ENCODE measurements at regions not wholly inside any gene's neighbourhood (a gene's known extent, or its start where the extent isn't known, plus 50 kb on each side); places are given as distances from the start of the nearest gene placed in this dataset.

GRCh38 chr10:130931256-130931655 is 380.3 kb downstream of the TCERG1L start:
- Histone ChIP-seq H3K27ac (no peak overlapping the region), H3K36me3 (no peaks in the 10 kb centered on the region), H3K27me3 (replicated peaks in 1 of 7) (peaks cover 0 to 23% (median 0%) of the 10 kb centered on the region in 7 donors), H3K4me1 (peaks cover 0 to 7% (median 0%) of the 10 kb centered on the region in 6 donors), H3K9me3 (no peaks in the 10 kb centered on the region), H3K4me3 (no peak overlapping the region)
- intact Hi-C loops (cut with DNase I; ENCODE audit: low total_unique reads): no loop called here
- DNase-seq: no peak
- 76 to 87% (median 84%) methylated on average over 7 of the region's 7 CpGs for WGBS, 5 donors
- TF ChIP-seq CTCF (IDR thresholded peaks at IDR 0.05 in 8 of 11, conservative IDR thresholded peaks at IDR 0.05 in 3 of 11) (no peak), POLR2AphosphoS5 (IDR thresholded peaks at IDR 0.05) (no peak), POLR2A (IDR thresholded peaks at IDR 0.05) (no peak)

- WGBS, 5 donors: 78 to 85% (median 84%) methylated on average over 15 of the region's 15 CpGs
- Histone ChIP-seq H3K9me3 (no peaks in the 10 kb centered on the region), H3K4me3 (no peak overlapping the region), H3K27ac (no peak overlapping the region), H3K36me3 (no peaks in the 10 kb centered on the region), H3K27me3 (replicated peaks in 1 of 7) (peaks cover 0 to 23% (median 0%) of the 10 kb centered on the region in 7 donors), H3K4me1 (peaks cover 0 to 7% (median 0%) of the 10 kb centered on the region in 6 donors)
- no peak for DNase-seq
- intact Hi-C loops (cut with DNase I; ENCODE audit: low total_unique reads): no loop called here
- TF ChIP-seq CTCF (IDR thresholded peaks at IDR 0.05 in 8 of 11, conservative IDR thresholded peaks at IDR 0.05 in 3 of 11) (no peak), POLR2A (IDR thresholded peaks at IDR 0.05) (no peak), POLR2AphosphoS5 (IDR thresholded peaks at IDR 0.05) (no peak)
Measured at GRCh38 chr10:130932326-130933007, 379.1 kb downstream of the TCERG1L start.

- no peak for DNase-seq
- 78 to 89% (median 82%) methylated on average over 5 of the region's 5 CpGs for WGBS, 5 donors
- intact Hi-C loops (cut with DNase I; ENCODE audit: low total_unique reads): no loop called here
Measured at GRCh38 chr10:130933008-130933390, 378.5 kb downstream of the TCERG1L start.

More at GRCh38 chr10:130933008-130933390, 378.5 kb downstream of the TCERG1L start:
- Histone ChIP-seq H3K27ac (no peak overlapping the region), H3K36me3 (no peaks in the 10 kb centered on the region), H3K9me3 (no peaks in the 10 kb centered on the region), H3K27me3 (replicated peaks in 1 of 7) (peaks cover 0 to 20% (median 0%) of the 10 kb centered on the region in 7 donors), H3K4me1 (peaks cover 0 to 7% (median 0%) of the 10 kb centered on the region in 6 donors), H3K4me3 (no peak overlapping the region)
- TF ChIP-seq CTCF (IDR thresholded peaks at IDR 0.05 in 8 of 11, conservative IDR thresholded peaks at IDR 0.05 in 3 of 11) (no peak), POLR2A (IDR thresholded peaks at IDR 0.05) (no peak), POLR2AphosphoS5 (IDR thresholded peaks at IDR 0.05) (no peak)
